Neural progenitor cell (in vitro differentiated cells): ENCODE measurements at regions not wholly inside any gene's neighbourhood (a gene's known extent, or its start where the extent isn't known, plus 50 kb on each side); places are given as distances from the start of the nearest gene placed in this dataset.

Source experiments
- CTCF ChIP-seq: fragments of 200-600 bp; sonication (generic); IDR thresholded peaks from 2 replicates; pipeline ENCODE4 v1.5.1; 2017; ENCODE audit warnings: antibody characterized with exemption, mild to moderate bottlenecking
- EZH2 ChIP-seq: fragments of 200-600 bp; sonication (generic); IDR thresholded peaks from 2 replicates; pipeline ENCODE4 v1.6.1; 2017; ENCODE audit warnings: antibody characterized with exemption, mild to moderate bottlenecking, moderate library complexity
- EZH2phosphoT487 ChIP-seq: fragments of 200-600 bp; sonication (generic); IDR thresholded peaks from 2 replicates; pipeline ENCODE4 v1.6.1; 2017; ENCODE audit warnings: antibody characterized with exemption

GRCh38 chr3:6601374-6601773, 259.5 kb upstream of the GRM7 start:
- TF ChIP-seq CTCF (no peak), EZH2 (no peak), EZH2phosphoT487 (no peak)
